OCI-LY7 (cell line): ENCODE measurements at regions not wholly inside any gene's neighbourhood (a gene's known extent, or its start where the extent isn't known, plus 50 kb on each side); places are given as distances from the start of the nearest gene placed in this dataset.
"Not testable (repeated sequence)": the region's sequence is repeated elsewhere in the genome, so short reads cannot be mapped to it uniquely, and the experiment has no call there.

Experiments
- BruUV-seq: library from RNA; stranded (reverse); fragments of 400-500 nt; replicated peaks from 2 replicates; lab custom pipeline; 2021; lab: Mats Ljungman, UMichigan
- CTCF ChIA-PET: fragments of 300-600 bp; sonication (Branson Sonifier 250); formaldehyde crosslinking; loops from one replicate; lab custom pipeline; 2022; ENCODE audit warnings: antibody characterized with exemption; ENCODE audit not compliant: unreplicated experiment; lab: Charles Lee
- POLR2A ChIA-PET: fragments of 300-600 bp; sonication (Branson Sonifier 250); formaldehyde crosslinking; loops from one replicate; lab custom pipeline; 2022; ENCODE audit warnings: antibody characterized with exemption; lab: Charles Lee
- DNase-seq: peaks from one replicate; pipeline ENCODE4 v3.0.0-alpha.2; 2015; ENCODE audit warnings: low spot score
- H2AFZ ChIP-seq: fragments of 200-600 bp; sonication (generic), shearing (Covaris generic); 2 replicates; pipeline ENCODE4 v1.6.1; 2014; ENCODE audit warnings: mild to moderate bottlenecking, antibody characterized with exemption, low read length, moderate library complexity
- H3K27ac ChIP-seq: fragments of 200-600 bp; sonication (generic); 2 replicates; pipeline ENCODE4 v1.5.1; 2014; ENCODE audit warnings: mixed run types, low read depth, mild to moderate bottlenecking, moderate library complexity, low read length, inconsistent platforms; ENCODE audit not compliant: poor library complexity, severe bottlenecking
- H3K36me3 ChIP-seq: fragments of 200-600 bp; sonication (generic); 2 replicates; pipeline ENCODE4 v1.6.1; 2014; ENCODE audit warnings: mild to moderate bottlenecking, antibody characterized with exemption, low read length, moderate library complexity, mixed read lengths; ENCODE audit not compliant: insufficient read depth
- H3K4me1 ChIP-seq: fragments of 200-600 bp; sonication (generic); 2 replicates; pipeline ENCODE4 v1.5.1; 2014; ENCODE audit warnings: mild to moderate bottlenecking, low read length; ENCODE audit not compliant: insufficient read depth, poor library complexity, severe bottlenecking
- H3K4me2 ChIP-seq: fragments of 200-600 bp; sonication (generic); 2 replicates; pipeline ENCODE4 v1.6.1; 2014; ENCODE audit warnings: mild to moderate bottlenecking, low read length
- H3K4me3 ChIP-seq: fragments of 200-600 bp; sonication (generic); 2 replicates; pipeline ENCODE4 v1.5.1; 2014; ENCODE audit warnings: mild to moderate bottlenecking, low read depth, low read length; ENCODE audit not compliant: poor library complexity, severe bottlenecking
- H3K79me2 ChIP-seq: fragments of 200-600 bp; sonication (generic); 2 replicates; pipeline ENCODE4 v1.6.1; 2016; ENCODE audit warnings: low read depth, mild to moderate bottlenecking, low read length, moderate library complexity, mixed read lengths; ENCODE audit not compliant: insufficient read depth
- H3K9me2 ChIP-seq: fragments of 200-600 bp; sonication (generic); 2 replicates; pipeline ENCODE4 v1.6.1; 2016; ENCODE audit warnings: mild to moderate bottlenecking, low read length, mixed read lengths; ENCODE audit not compliant: insufficient read depth
- H3K9me3 ChIP-seq: fragments of 200-600 bp; sonication (generic); 2 replicates; pipeline ENCODE4 v1.6.1; 2014; ENCODE audit warnings: mild to moderate bottlenecking, mixed run types, low read length, mixed read lengths
- H4K20me1 ChIP-seq: fragments of 200-600 bp; sonication (generic); 2 replicates; pipeline ENCODE4 v1.6.1; 2014; ENCODE audit warnings: mild to moderate bottlenecking, antibody characterized with exemption, low read length, moderate library complexity, mixed read lengths; ENCODE audit not compliant: insufficient read depth
- EZH2phosphoT487 ChIP-seq: fragments of 200-600 bp; sonication (generic); IDR thresholded peaks from 2 replicates; pipeline ENCODE4 v1.6.1; 2018; ENCODE audit warnings: low read depth, borderline replicate concordance, mild to moderate bottlenecking, mixed run types, antibody characterized with exemption, low read length, moderate library complexity, mixed read lengths
- intact Hi-C: fragments of 100-400 bp; cut with micrococcal nuclease; formaldehyde crosslinking; loops from one replicate; pipeline ENCODE4 v1.10.0; 2022; ENCODE audit not compliant: unreplicated experiment
- TF ChIP-seq, protein P1 (sequence below): fragments of 200-600 bp; sonication (generic); conservative IDR thresholded peaks from 2 replicates; pipeline ENCODE4 v1.5.1; 2014; ENCODE audit warnings: mild to moderate bottlenecking, antibody characterized with exemption, low read length, moderate library complexity, mixed read lengths

DNA sequence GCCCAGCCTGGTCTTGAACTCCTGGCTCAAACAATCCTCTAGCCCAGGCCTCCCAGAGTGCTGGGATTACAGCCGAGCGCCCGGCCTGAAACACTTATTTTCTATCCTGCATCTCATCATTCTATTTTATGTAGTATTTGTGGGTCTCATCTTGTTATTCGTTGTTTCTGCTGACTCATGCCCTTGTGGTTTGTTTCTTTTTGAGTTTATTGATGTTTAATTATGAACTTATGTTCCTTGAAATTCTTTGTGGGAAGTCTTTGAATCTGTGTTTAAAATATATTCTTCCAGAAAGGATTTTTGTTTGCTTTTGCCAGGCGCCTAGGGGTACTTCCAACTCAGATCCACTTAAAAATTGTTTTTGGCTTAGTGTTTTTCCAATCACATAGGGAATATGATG, 78.3 kb upstream of the C15orf39 start:
- TF ChIP-seq, protein P1, sequence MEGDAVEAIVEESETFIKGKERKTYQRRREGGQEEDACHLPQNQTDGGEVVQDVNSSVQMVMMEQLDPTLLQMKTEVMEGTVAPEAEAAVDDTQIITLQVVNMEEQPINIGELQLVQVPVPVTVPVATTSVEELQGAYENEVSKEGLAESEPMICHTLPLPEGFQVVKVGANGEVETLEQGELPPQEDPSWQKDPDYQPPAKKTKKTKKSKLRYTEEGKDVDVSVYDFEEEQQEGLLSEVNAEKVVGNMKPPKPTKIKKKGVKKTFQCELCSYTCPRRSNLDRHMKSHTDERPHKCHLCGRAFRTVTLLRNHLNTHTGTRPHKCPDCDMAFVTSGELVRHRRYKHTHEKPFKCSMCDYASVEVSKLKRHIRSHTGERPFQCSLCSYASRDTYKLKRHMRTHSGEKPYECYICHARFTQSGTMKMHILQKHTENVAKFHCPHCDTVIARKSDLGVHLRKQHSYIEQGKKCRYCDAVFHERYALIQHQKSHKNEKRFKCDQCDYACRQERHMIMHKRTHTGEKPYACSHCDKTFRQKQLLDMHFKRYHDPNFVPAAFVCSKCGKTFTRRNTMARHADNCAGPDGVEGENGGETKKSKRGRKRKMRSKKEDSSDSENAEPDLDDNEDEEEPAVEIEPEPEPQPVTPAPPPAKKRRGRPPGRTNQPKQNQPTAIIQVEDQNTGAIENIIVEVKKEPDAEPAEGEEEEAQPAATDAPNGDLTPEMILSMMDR, result no peak
- TF ChIP-seq EZH2phosphoT487, result no peak
- H3K9me2 ChIP-seq, result no peaks in the 10 kb centered on the region
- no peaks in the 10 kb centered on the region for H3K9me3 ChIP-seq
- CTCF ChIA-PET, result no interaction called here
- no TSS peak for BruUV-seq
- H3K79me2 ChIP-seq, result no peaks in the 10 kb centered on the region
- DNase-seq, result no peak
- POLR2A ChIA-PET, result no interaction called here
- H3K4me1 ChIP-seq, result peaks cover 12% of the 10 kb centered on the region
- no peak overlapping the region for H3K4me2 ChIP-seq
- intact Hi-C loops, result no loop called here
- no peaks in the 10 kb centered on the region for H3K36me3 ChIP-seq
- H4K20me1 ChIP-seq, result no peaks in the 10 kb centered on the region
- no peak overlapping the region for H3K4me3 ChIP-seq
- no peak overlapping the region for H2AFZ ChIP-seq
- H3K27ac ChIP-seq, result no peak overlapping the region

DNA sequence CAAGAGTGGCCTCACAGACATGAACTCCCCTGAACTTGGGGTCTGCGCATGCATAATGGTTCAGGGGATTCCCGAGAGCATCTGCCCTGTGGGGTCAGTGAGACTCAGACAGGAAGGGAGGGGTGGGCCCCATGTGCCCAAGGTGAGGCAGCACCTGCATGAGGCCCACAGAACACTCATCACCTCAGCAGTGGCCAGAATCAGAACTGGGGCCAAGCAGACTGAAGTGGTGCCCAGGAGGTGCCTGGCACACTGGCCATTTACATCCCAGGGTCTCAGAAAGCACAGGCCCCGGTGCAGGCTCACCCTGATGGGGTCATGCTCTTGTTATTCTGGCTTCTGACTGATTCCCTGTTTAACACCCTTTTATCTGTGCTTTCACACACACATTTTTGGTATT, 77.4 kb upstream of the C15orf39 start:
- intact Hi-C loops, H3K9me2 ChIP-seq, H3K36me3 ChIP-seq, H3K4me2 ChIP-seq, CTCF ChIA-PET, H3K4me3 ChIP-seq, H3K79me2 ChIP-seq, H2AFZ ChIP-seq, BruUV-seq, H3K9me3 ChIP-seq, DNase-seq, H3K27ac ChIP-seq, H4K20me1 ChIP-seq: not testable (repeated sequence)
- POLR2A ChIA-PET, result interaction anchor here (0.6 to 1.2 kb wide), 2 partner anchors 46 to 387 kb away, joined by 3 to 4 read pairs; no protein-coding TSS in a partner anchor
- H3K4me1 ChIP-seq, result peaks cover 14% of the 10 kb centered on the region

DNA sequence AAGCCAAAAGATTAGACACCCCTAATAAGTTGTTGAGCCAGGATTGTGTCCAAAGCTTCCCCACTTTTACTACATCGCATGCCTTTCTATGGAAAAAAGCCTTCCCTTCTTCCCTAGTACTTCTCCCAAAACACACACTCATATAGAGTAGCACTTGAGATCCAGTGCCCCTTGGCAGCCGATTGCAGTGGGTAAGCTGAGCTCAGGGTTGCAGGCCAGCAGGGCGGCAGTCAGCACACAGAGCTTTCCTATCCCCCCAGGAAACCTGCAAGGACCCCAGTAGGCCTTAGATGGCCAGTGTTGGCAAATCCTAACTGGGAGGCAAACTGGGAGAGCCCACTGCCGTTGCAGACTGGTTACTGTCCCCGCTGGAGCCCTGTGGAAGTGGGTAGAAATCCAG, 75.7 kb upstream of the C15orf39 start:
- no peak overlapping the region for H3K4me3 ChIP-seq
- H3K27ac ChIP-seq, result no peak overlapping the region
- intact Hi-C loops, result no loop called here
- no peak overlapping the region for H3K4me2 ChIP-seq
- H3K36me3 ChIP-seq, result no peaks in the 10 kb centered on the region
- POLR2A ChIA-PET, result no interaction called here
- no peaks in the 10 kb centered on the region for H3K79me2 ChIP-seq
- H3K4me1 ChIP-seq, result peaks cover 21% of the 10 kb centered on the region
- no peaks in the 10 kb centered on the region for H4K20me1 ChIP-seq
- TF ChIP-seq, protein P1, result no peak
- no peak for TF ChIP-seq EZH2phosphoT487
- CTCF ChIA-PET, result interaction anchor here (0.5 kb wide), 1 partner anchor 14 kb away, joined by 3 read pairs; no protein-coding TSS in a partner anchor
- DNase-seq, result no peak
- no peak overlapping the region for H2AFZ ChIP-seq
- no peaks in the 10 kb centered on the region for H3K9me3 ChIP-seq
- H3K9me2 ChIP-seq, result no peaks in the 10 kb centered on the region
- no TSS peak for BruUV-seq
